Heart left ventricle (tissue), 13 donors: ENCODE measurements at regions not wholly inside any gene's neighbourhood (a gene's known extent, or its start where the extent isn't known, plus 50 kb on each side); places are given as distances from the start of the nearest gene placed in this dataset.

Experiments
- CTCF ChIP-seq, 12 donors: fragments of 200-600 bp; sonication (generic) in 4 of 12; IDR thresholded peaks; one replicate each; pipeline versions ENCODE4 v1.5.0 to v1.8.0; 2018 to 2022; ENCODE audit warnings: antibody characterized with exemption in 12 of 12, mild to moderate bottlenecking in 5 of 12
- POLR2A ChIP-seq, 2 donors: fragments of 450-650 bp; IDR thresholded peaks; one replicate each; pipeline ENCODE4 v1.6.1; 2017; ENCODE audit warnings: antibody characterized with exemption in 2 of 2, mild to moderate bottlenecking in 2 of 2, moderate library complexity in 2 of 2
- donor health status: ischemic (EF 13 %, LVEDD 7.1; RV severe dilation, severe dysfunction).
- donor health status: DM: no; HTN: yes; CAD: no.
- donor health status: DM: no; HTN: no; CAD: no.
- donor health status: ischemic (EF 25% LVEDD 6.9; RV normal size, moderate dysfunction).
- donor health status: ischemic (EF 25% LVEDD 5.7; RV mildly dilated, moderate dysfunction).
- donor health status: ischemic (EF 35%, LVEDD 5.7; RV mildly dilated, moderate dysfunction).
- donor health status: nonischemic (EF 11% LVEDD 7.7; RV severe dilation, severe dysfunction).
- donor health status: DM: yes; HTN: yes; CAD: no.
- donor health status: PGD.
- donor health status: ischemic (EF 29% LVEDD 5.4; RV normal size, mild dysfunction).
- donor health status: nonischemic (EF 23%, LVEDD 6.1; RV moderate dilation, normal function).

- no peak for TF ChIP-seq CTCF (IDR thresholded peaks at IDR 0.05)
- TF ChIP-seq POLR2A (IDR thresholded peaks at IDR 0.05) = no peak
These were observed 63.8 kb downstream of the SIPA1L2 start for GRCh38 chr1:232566093-232566492.
